ENCODE measurements at regions not wholly inside any gene's neighbourhood (a gene's known extent, or its start where the extent isn't known, plus 50 kb on each side); places are given as distances from the start of the nearest gene placed in this dataset.

DNA sequence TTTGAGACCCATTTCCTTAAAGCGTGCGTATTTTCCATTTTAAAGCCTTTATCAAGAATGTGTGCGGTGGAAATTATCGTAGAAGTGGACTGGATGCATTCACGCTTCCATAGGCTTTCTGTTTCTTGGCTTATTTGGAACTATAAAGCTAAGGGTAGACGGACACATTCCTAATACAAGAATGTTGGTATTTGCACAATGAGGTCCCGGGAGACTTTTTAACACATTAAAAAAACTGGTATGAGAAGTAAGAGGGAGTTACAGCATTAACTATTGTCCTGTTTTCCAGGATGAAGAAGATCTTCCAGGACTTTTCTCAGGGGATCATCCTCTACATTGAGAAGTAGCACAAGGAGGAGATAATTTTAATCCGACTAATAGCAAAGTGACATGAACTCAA is 653.0 kb downstream of the MTRR start (continued):
- TF ChIP-seq HOXB13 (CRISPR knock-in tag; IDR thresholded peaks at IDR 0.05; ENCODE audit: low read depth) (no peak), POLR2A (IDR thresholded peaks at IDR 0.05; ENCODE audit: low read length) (no peak), KDM1A (IDR thresholded peaks at IDR 0.05; ENCODE audit: low read depth) (no peak)

DNA sequence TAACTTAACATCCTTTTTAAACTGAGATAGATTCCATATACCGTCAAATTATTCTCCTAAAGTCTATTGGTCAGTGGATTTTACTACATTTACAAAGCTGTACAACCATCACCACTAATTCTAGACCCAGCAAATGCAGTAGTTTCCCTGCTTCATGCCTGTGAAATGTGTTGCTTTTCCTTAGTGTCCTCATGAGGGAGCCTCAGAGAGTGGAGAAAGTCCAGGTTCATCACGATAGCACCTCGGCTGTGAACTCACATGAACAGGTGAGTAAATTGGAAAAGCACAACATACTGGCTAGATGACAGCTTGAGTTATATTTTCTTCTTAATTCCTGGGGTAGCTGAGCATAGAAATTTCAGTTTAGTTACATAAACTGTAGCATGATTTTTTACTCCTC is 653.7 kb downstream of the MTRR start:
- FAIRE-seq = no peak
- Histone ChIP-seq H3K27ac (no peak overlapping the region), H3K4me1 (no peaks in the 10 kb centered on the region), H3K4me3 (no peak overlapping the region), H3K4me2 (no peak overlapping the region), H3K9me3 (no peaks in the 10 kb centered on the region)
- WGBS (ENCODE audit: missing lambda C conversion rate) = 0% methylated on average over 3 of the region's 3 CpGs
- no peak for TF ChIP-seq BHLHE40 (IDR thresholded peaks at IDR 0.05; ENCODE audit: low read depth, low read length)
- TF ChIP-seq, protein P1, sequence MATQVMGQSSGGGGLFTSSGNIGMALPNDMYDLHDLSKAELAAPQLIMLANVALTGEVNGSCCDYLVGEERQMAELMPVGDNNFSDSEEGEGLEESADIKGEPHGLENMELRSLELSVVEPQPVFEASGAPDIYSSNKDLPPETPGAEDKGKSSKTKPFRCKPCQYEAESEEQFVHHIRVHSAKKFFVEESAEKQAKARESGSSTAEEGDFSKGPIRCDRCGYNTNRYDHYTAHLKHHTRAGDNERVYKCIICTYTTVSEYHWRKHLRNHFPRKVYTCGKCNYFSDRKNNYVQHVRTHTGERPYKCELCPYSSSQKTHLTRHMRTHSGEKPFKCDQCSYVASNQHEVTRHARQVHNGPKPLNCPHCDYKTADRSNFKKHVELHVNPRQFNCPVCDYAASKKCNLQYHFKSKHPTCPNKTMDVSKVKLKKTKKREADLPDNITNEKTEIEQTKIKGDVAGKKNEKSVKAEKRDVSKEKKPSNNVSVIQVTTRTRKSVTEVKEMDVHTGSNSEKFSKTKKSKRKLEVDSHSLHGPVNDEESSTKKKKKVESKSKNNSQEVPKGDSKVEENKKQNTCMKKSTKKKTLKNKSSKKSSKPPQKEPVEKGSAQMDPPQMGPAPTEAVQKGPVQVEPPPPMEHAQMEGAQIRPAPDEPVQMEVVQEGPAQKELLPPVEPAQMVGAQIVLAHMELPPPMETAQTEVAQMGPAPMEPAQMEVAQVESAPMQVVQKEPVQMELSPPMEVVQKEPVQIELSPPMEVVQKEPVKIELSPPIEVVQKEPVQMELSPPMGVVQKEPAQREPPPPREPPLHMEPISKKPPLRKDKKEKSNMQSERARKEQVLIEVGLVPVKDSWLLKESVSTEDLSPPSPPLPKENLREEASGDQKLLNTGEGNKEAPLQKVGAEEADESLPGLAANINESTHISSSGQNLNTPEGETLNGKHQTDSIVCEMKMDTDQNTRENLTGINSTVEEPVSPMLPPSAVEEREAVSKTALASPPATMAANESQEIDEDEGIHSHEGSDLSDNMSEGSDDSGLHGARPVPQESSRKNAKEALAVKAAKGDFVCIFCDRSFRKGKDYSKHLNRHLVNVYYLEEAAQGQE (IDR thresholded peaks at IDR 0.05) = no peak
- TF ChIP-seq, protein P2, sequence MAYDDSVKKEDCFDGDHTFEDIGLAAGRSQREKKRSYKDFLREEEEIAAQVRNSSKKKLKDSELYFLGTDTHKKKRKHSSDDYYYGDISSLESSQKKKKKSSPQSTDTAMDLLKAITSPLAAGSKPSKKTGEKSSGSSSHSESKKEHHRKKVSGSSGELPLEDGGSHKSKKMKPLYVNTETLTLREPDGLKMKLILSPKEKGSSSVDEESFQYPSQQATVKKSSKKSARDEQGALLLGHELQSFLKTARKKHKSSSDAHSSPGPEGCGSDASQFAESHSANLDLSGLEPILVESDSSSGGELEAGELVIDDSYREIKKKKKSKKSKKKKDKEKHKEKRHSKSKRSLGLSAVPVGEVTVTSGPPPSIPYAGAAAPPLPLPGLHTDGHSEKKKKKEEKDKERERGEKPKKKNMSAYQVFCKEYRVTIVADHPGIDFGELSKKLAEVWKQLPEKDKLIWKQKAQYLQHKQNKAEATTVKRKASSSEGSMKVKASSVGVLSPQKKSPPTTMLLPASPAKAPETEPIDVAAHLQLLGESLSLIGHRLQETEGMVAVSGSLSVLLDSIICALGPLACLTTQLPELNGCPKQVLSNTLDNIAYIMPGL (CRISPR knock-in tag; IDR thresholded peaks at IDR 0.05; ENCODE audit: borderline replicate concordance) = no peak
- no peak for TF ChIP-seq HEYL (CRISPR knock-in tag; IDR thresholded peaks at IDR 0.05)
- TF ChIP-seq, protein P3, sequence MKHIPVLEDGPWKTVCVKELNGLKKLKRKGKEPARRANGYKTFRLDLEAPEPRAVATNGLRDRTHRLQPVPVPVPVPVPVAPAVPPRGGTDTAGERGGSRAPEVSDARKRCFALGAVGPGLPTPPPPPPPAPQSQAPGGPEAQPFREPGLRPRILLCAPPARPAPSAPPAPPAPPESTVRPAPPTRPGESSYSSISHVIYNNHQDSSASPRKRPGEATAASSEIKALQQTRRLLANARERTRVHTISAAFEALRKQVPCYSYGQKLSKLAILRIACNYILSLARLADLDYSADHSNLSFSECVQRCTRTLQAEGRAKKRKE (CRISPR knock-in tag; IDR thresholded peaks at IDR 0.05; ENCODE audit: low read depth) = no peak
- TF ChIP-seq RNF2 (IDR thresholded peaks at IDR 0.05; ENCODE audit: borderline replicate concordance, low read depth) = no peak
- ChIA-PET POLR2A (no interaction called here), CTCF (no interaction called here)
- DNase-seq (ENCODE audit: low read depth in 1 of 2, low spot score in 1 of 2) = no peak
- ATAC-seq = no peak

DNA sequence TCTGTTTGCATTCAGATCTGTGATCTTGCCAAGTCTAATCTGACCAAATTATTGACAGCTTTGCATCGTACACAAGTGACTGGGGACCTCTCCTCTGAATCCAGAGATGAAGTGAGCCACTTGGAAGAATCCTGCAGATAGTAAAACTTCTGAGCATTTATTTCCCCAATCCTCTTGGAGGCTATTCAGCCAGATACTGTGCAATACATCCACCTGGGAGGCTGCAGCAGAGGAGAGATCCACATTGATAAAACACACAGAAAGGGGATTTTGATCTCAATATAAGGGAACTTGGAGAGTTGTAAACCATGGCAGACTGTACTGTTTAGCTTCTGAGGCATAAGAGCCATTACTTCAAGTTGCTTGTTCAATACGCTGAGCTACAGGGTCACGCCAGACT is 654.6 kb downstream of the MTRR start:
- ChIA-PET POLR2A (no interaction called here), CTCF (no interaction called here)
- Histone ChIP-seq H3K4me3 (no peak overlapping the region), H3K27ac (no peak overlapping the region), H3K9me3 (no peaks in the 10 kb centered on the region), H3K4me1 (no peaks in the 10 kb centered on the region), H3K4me2 (no peak overlapping the region)
- FAIRE-seq = no peak
- 25% methylated on average over 3 of the region's 3 CpGs for WGBS (ENCODE audit: missing lambda C conversion rate)
- TF ChIP-seq ZFP36 (IDR thresholded peaks at IDR 0.05; ENCODE audit: borderline replicate concordance, partially characterized antibody) (no peak), KDM5A (IDR thresholded peaks at IDR 0.05) (no peak), RARB (CRISPR knock-in tag; IDR thresholded peaks at IDR 0.05) (no peak), CHD4 (IDR thresholded peaks at IDR 0.05; ENCODE audit: borderline replicate concordance) (no peak), RAD21 (conservative IDR thresholded peaks at IDR 0.05 in 1 of 2, IDR thresholded peaks at IDR 0.05 in 1 of 2) (no peak), JUNB (IDR thresholded peaks at IDR 0.05) (no peak), FOSL2 (IDR thresholded peaks at IDR 0.05) (no peak), FOSL2 (CRISPR knock-in tag; IDR thresholded peaks at IDR 0.05) (no peak)
- TF ChIP-seq, protein P1 (IDR thresholded peaks at IDR 0.05) = no peak
- TF ChIP-seq, protein P4, sequence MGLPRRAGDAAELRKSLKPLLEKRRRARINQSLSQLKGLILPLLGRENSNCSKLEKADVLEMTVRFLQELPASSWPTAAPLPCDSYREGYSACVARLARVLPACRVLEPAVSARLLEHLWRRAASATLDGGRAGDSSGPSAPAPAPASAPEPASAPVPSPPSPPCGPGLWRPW (IDR thresholded peaks at IDR 0.05) = no peak
- no peak for ATAC-seq
- no peak for DNase-seq (ENCODE audit: low read depth in 1 of 2, low spot score in 1 of 2)
